Endothelial cell of umbilical vein (primary cell): ENCODE measurements at regions not wholly inside any gene's neighbourhood (a gene's known extent, or its start where the extent isn't known, plus 50 kb on each side); places are given as distances from the start of the nearest gene placed in this dataset.

Experiments
- BruUV-seq: library from RNA; stranded (reverse); fragments of 400-500 nt; replicated peaks from 2 replicates; lab custom pipeline; 2021; lab: Mats Ljungman, UMichigan
- CTCF ChIA-PET: fragments of 300-600, 350-600 bp; sonication (Branson Sonifier 250); formaldehyde crosslinking; loops from one replicate; lab custom pipeline; 2021; ENCODE audit warnings: antibody characterized with exemption, inconsistent platforms; lab: Charles Lee
- POLR2A ChIA-PET: fragments of 300-600, 350-600 bp; sonication (Branson Sonifier 250); formaldehyde crosslinking; loops from one replicate; lab custom pipeline; 2021; ENCODE audit warnings: antibody characterized with exemption, inconsistent platforms; lab: Charles Lee
- DNase-seq: peaks from one replicate; pipeline ENCODE4 v3.0.0-alpha.2; 2011; ENCODE audit warnings: low read depth, low spot score
- FAIRE-seq: peaks from 2 replicates; lab custom pipeline; 2011; peaks lifted over from hg19 to GRCh38; lab: Jason Lieb, UNC
- H2AFZ ChIP-seq: 2 replicates; pipeline ENCODE4 v1.6.0; 2012; ENCODE audit warnings: low read depth, low read length, control low read depth, inconsistent platforms
- H3K27ac ChIP-seq: 2 replicates; pipeline ENCODE4 v1.5.1; 2011; ENCODE audit warnings: low read depth, mild to moderate bottlenecking, control low read depth, low read length, moderate library complexity; ENCODE audit not compliant: insufficient read depth
- H3K27me3 ChIP-seq, 2 experiments: 2 replicates each; pipeline versions ENCODE4 v1.6.0 to v1.6.1; 2011; ENCODE audit warnings: low read length in 2 of 2, mixed read lengths in 1 of 2; ENCODE audit not compliant: control insufficient read depth in 2 of 2, insufficient read depth in 2 of 2
- H3K36me3 ChIP-seq, 2 experiments: 2 replicates in 1 of 2; 3 replicates in 1 of 2; pipeline ENCODE4 v1.5.1; 2011; ENCODE audit warnings: low read length in 2 of 2, mild to moderate bottlenecking in 1 of 2, moderate library complexity in 1 of 2; ENCODE audit not compliant: control insufficient read depth in 2 of 2, insufficient read depth in 2 of 2; ENCODE audit errors: extremely low read depth in 1 of 2
- H3K4me1 ChIP-seq: 3 replicates; pipeline ENCODE4 v1.5.1; 2011; ENCODE audit warnings: mild to moderate bottlenecking, low read length; ENCODE audit not compliant: control insufficient read depth, insufficient read depth; ENCODE audit errors: extremely low read depth
- H3K4me2 ChIP-seq: 2 replicates; pipeline ENCODE4 v1.6.1; 2011; ENCODE audit warnings: low read length, control low read depth, mixed read lengths; ENCODE audit not compliant: insufficient read depth
- H3K4me3 ChIP-seq, 3 experiments: fragments of 200-600 bp in 1 of 3; sonication (generic), shearing (Covaris generic) in 1 of 3; replicated peaks in 1 of 3; 2 replicates each; pipeline ENCODE4 v1.5.1; 2011 to 2016; ENCODE audit warnings: control low read depth in 3 of 3, low read length in 3 of 3, mild to moderate bottlenecking in 2 of 3, inconsistent platforms in 1 of 3, low read depth in 1 of 3, moderate library complexity in 1 of 3; ENCODE audit not compliant: insufficient read depth in 1 of 3
- H3K79me2 ChIP-seq: 2 replicates; pipeline ENCODE4 v1.6.0; 2012; ENCODE audit warnings: low read length, inconsistent platforms; ENCODE audit not compliant: control insufficient read depth, insufficient read depth
- H3K9ac ChIP-seq: replicated peaks from 2 replicates; pipeline ENCODE3; 2011; ENCODE audit warnings: low read length, control low read depth; ENCODE audit not compliant: insufficient read depth; ENCODE audit errors: extremely low read depth
- H3K9me1 ChIP-seq: replicated peaks from 3 replicates; pipeline ENCODE4 v1.6.0; 2011; ENCODE audit warnings: mild to moderate bottlenecking, low read length; ENCODE audit not compliant: control insufficient read depth, insufficient read depth; ENCODE audit errors: extremely low read depth
- H3K9me3 ChIP-seq: replicated peaks from 2 replicates; pipeline ENCODE4 v1.5.1; 2012; ENCODE audit warnings: low read length, inconsistent platforms; ENCODE audit not compliant: control insufficient read depth, insufficient read depth
- H4K20me1 ChIP-seq: replicated peaks from 2 replicates; pipeline ENCODE3; 2011; ENCODE audit warnings: mild to moderate bottlenecking, low read length; ENCODE audit not compliant: control insufficient read depth, insufficient read depth; ENCODE audit errors: extremely low read depth
- EZH2 ChIP-seq: IDR thresholded peaks from 2 replicates; pipeline ENCODE4 v1.6.1; 2012; ENCODE audit warnings: borderline replicate concordance, low read depth, mild to moderate bottlenecking, moderate library complexity, low read length, inconsistent platforms; ENCODE audit not compliant: severe bottlenecking
- FOS ChIP-seq: IDR thresholded peaks from 2 replicates; pipeline ENCODE4 v1.6.1; 2011; ENCODE audit warnings: mild to moderate bottlenecking, low read length, moderate library complexity, borderline replicate concordance; ENCODE audit not compliant: insufficient read depth
- GATA2 ChIP-seq: IDR thresholded peaks from 2 replicates; pipeline ENCODE4 v1.7.0; 2011; ENCODE audit warnings: low read depth, mild to moderate bottlenecking, moderate library complexity, mixed read lengths, low read length; ENCODE audit not compliant: insufficient read length, insufficient read depth
- JUN ChIP-seq: IDR thresholded peaks from 2 replicates; pipeline ENCODE4 v1.6.1; 2011; ENCODE audit warnings: borderline replicate concordance, low read depth; ENCODE audit not compliant: insufficient read length, insufficient read depth
- MYC ChIP-seq: IDR thresholded peaks from one replicate; pipeline ENCODE4 v1.6.1; 2011; ENCODE audit warnings: mild to moderate bottlenecking, low read depth, low read length
- POLR2A ChIP-seq: IDR thresholded peaks from 2 replicates; pipeline ENCODE4 v1.6.1; 2012; ENCODE audit warnings: low read depth, mild to moderate bottlenecking, control low read depth, low read length
- dilution Hi-C: fragments of 300-500 bp; cut with MboI; formaldehyde crosslinking; loops from one replicate; pipeline ENCODE4 v1.15.0; 2019; ENCODE audit warnings: low sequenced_read_pairs; ENCODE audit not compliant: extremely low pct_ligation_motif_present
- intact Hi-C: fragments of 100-400 bp; cut with micrococcal nuclease; formaldehyde crosslinking; loops from one replicate; pipeline ENCODE4 v1.10.0; 2022
- TF ChIP-seq, protein P1 (sequence below): IDR thresholded peaks from 2 replicates; pipeline ENCODE4 v1.6.1; 2011; ENCODE audit not compliant: insufficient read depth, insufficient read length
- TF ChIP-seq, protein P2 (sequence below), 2 donors: IDR thresholded peaks; 1 replicate in 1 of 2; 2 replicates in 1 of 2; pipeline ENCODE4 v1.5.1; 2011; ENCODE audit warnings: low read length in 2 of 2, mild to moderate bottlenecking in 2 of 2, moderate library complexity in 2 of 2, control low read depth in 1 of 2, inconsistent platforms in 1 of 2, low read depth in 1 of 2; ENCODE audit not compliant: insufficient read depth in 1 of 2; ENCODE audit errors: extremely low read depth in 1 of 2

DNA sequence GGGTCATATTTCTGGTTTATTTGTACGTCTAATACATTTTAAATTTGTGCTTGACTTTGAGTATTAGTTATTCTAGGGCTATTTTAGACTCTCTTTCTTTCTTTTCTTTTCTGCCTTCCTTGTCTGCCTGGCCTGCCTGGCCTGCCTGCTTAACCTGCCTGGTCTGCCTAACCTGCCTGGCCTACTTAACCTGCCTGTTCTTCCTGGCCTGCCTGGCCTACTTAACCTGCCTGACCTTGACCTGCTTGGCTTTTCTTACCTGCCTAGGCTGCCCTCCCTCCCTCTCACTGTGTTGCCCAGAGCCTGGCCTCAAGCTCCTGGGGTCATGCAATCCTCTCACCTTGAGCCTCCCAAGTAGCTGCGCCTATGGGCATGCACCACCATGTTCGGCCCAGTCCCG is 83.7 kb downstream of the PMAIP1 start:
- Histone ChIP-seq H3K4me2 (no peak overlapping the region), H3K9me1 (no peaks in the 10 kb centered on the region), H3K4me3 (no peak overlapping the region), H3K4me1 (no peaks in the 10 kb centered on the region), H3K36me3 (no peaks in the 10 kb centered on the region), H3K9ac (no peak overlapping the region), H3K79me2 (no peaks in the 10 kb centered on the region), H3K9me3 (no peaks in the 10 kb centered on the region), H4K20me1 (no peaks in the 10 kb centered on the region), H2AFZ (no peak overlapping the region), H3K27ac (no peak overlapping the region), H3K27me3 (no peaks in the 10 kb centered on the region)
- FAIRE-seq (no peak), DNase-seq (no peak)
- BruUV-seq: no TSS peak
- no peak for TF ChIP-seq JUN
- no peak for TF ChIP-seq POLR2A
- TF ChIP-seq FOS: no peak
- TF ChIP-seq, protein P1, sequence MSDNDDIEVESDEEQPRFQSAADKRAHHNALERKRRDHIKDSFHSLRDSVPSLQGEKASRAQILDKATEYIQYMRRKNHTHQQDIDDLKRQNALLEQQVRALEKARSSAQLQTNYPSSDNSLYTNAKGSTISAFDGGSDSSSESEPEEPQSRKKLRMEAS: no peak
- intact Hi-C loops: no loop called here
- dilution Hi-C loops: loop anchor here (25.0 kb wide), 1 partner anchor 146 kb away; no protein-coding TSS in a partner anchor
- CTCF ChIA-PET: no interaction called here
- POLR2A ChIA-PET: no interaction called here

DNA sequence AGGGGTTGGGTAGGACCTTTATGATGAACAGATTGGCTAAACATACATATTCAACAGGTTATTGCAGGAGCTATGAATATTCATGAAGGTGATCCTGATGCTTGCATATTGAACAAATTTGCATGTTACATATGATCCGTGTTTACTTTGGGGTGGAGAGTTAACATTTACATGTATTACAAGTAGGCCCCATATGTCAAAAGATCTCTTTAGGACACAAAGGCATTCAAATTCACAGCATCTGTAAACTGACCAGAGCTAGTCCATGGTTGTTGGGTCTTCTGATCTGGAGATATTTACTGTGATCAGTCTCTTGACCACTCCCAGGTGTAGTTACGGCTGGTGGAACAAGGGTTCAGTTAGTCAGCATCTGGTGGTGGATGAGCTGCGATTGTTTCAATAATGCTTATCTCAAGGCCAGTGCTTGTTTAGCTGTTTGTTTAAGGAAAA is 80.4 kb downstream of the PMAIP1 start:
- TF ChIP-seq GATA2 (no peak), JUN (no peak), EZH2 (no peak), POLR2A (no peak), MYC (no peak)
- TF ChIP-seq, protein P2, sequence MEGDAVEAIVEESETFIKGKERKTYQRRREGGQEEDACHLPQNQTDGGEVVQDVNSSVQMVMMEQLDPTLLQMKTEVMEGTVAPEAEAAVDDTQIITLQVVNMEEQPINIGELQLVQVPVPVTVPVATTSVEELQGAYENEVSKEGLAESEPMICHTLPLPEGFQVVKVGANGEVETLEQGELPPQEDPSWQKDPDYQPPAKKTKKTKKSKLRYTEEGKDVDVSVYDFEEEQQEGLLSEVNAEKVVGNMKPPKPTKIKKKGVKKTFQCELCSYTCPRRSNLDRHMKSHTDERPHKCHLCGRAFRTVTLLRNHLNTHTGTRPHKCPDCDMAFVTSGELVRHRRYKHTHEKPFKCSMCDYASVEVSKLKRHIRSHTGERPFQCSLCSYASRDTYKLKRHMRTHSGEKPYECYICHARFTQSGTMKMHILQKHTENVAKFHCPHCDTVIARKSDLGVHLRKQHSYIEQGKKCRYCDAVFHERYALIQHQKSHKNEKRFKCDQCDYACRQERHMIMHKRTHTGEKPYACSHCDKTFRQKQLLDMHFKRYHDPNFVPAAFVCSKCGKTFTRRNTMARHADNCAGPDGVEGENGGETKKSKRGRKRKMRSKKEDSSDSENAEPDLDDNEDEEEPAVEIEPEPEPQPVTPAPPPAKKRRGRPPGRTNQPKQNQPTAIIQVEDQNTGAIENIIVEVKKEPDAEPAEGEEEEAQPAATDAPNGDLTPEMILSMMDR (IDR thresholded peaks at IDR 0.05; ENCODE audit: extremely low read depth in 1 of 2, insufficient read depth in 1 of 2, low read depth in 1 of 2, low read length in 2 of 2): no peak
- TF ChIP-seq, protein P1: no peak

More for the DNA sequence above, 80.4 kb downstream of the PMAIP1 start:
- FAIRE-seq (no peak), DNase-seq (no peak)
- intact Hi-C loops (no loop called here), dilution Hi-C loops (loop anchor here (25.0 kb wide), 1 partner anchor 143 kb away; no protein-coding TSS in a partner anchor)
- Histone ChIP-seq H3K4me1 (no peaks in the 10 kb centered on the region), H3K4me2 (no peak overlapping the region), H3K36me3 (no peaks in the 10 kb centered on the region), H2AFZ (no peak overlapping the region), H4K20me1 (no peaks in the 10 kb centered on the region), H3K27me3 (no peaks in the 10 kb centered on the region), H3K4me3 (no peak overlapping the region), H3K27ac (no peak overlapping the region), H3K9ac (no peak overlapping the region), H3K9me1 (no peaks in the 10 kb centered on the region), H3K79me2 (no peaks in the 10 kb centered on the region), H3K9me3 (no peaks in the 10 kb centered on the region)
- POLR2A ChIA-PET: no interaction called here
- CTCF ChIA-PET: interaction anchor here (1.0 to 2.0 kb wide), 4 partner anchors 8 to 141 kb away, joined by 3 to 11 read pairs (median 4); no protein-coding TSS in a partner anchor
- no TSS peak for BruUV-seq
